Left cardiac atrium (tissue), 4 donors: ENCODE measurements at regions not wholly inside any gene's neighbourhood (a gene's known extent, or its start where the extent isn't known, plus 50 kb on each side); places are given as distances from the start of the nearest gene placed in this dataset.

Experiments used
- ATAC-seq, 2 donors: fragments of 200-7000 bp; cut with Tn5 transposase; one replicate each; pipeline ENCODE4 v1.9.1; 2020; ENCODE audit warnings: mild to moderate bottlenecking in 2 of 2, moderate library complexity in 2 of 2
- DNase-seq: peaks from one replicate; pipeline ENCODE4 v3.0.0-alpha.2; 2020
- intact Hi-C, 2 donors: fragments of 100-400 bp; cut with DNase I; formaldehyde crosslinking; loops; one replicate each; pipeline versions ENCODE4 v1.14.1 to v1.15.1; 2022 to 2023
- donor health status: DM: no; HTN: yes; CAD: no.
- donor health status: DM: no; HTN: yes; CAD: no; lungs with severe emphysema.
- donor health status: DM: yes; HTN: yes; CAD: no.
- donor health status: Dilated cardiomyopathy.

GRCh38 chr10:128851281-128851680 lies 615.8 kb upstream of the MGMT start:
- intact Hi-C loops = loop anchor here in 1 of 2 donors (10.0 kb wide), 1 partner anchor 306 kb away; no protein-coding TSS in a partner anchor
- ATAC-seq (no peak), DNase-seq (no peak)

DNA sequence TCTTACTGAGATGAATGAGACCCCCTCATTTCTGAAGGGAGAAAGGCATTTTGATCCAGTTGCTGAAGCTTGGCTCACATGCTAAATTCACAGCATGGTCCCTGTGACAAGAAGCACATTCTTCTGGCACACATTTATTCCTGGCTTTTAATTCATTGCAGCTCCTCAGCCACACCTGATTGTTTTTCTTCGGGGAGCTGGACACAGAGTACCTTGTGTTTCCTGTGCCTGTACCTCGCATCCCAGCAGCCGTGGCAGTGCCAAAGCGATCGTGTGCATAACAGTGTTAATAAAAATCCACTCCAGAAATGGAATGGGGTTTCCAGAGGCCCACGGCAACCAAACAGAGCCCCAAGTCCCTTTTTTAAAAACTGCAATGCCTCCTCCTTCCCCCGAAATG lies 615.3 kb upstream of the MGMT start:
- intact Hi-C loops = loop anchor here in 1 of 2 donors (10.0 kb wide), 1 partner anchor 307 kb away; no protein-coding TSS in a partner anchor
- DNase-seq (no peak), ATAC-seq (no peak)

- intact Hi-C loops = loop anchor here in 1 of 2 donors (10.0 kb wide), 1 partner anchor 308 kb away; no protein-coding TSS in a partner anchor
- no peak for DNase-seq
- ATAC-seq = no peak
Observed at GRCh38 chr10:128852449-128852848, 614.6 kb upstream of the MGMT start.

GRCh38 chr10:128852902-128853301 lies 614.1 kb upstream of the MGMT start:
- DNase-seq (no peak), ATAC-seq (no peak)
- intact Hi-C loops = loop anchor here in 1 of 2 donors (10.0 kb wide), 1 partner anchor 308 kb away; no protein-coding TSS in a partner anchor

DNA sequence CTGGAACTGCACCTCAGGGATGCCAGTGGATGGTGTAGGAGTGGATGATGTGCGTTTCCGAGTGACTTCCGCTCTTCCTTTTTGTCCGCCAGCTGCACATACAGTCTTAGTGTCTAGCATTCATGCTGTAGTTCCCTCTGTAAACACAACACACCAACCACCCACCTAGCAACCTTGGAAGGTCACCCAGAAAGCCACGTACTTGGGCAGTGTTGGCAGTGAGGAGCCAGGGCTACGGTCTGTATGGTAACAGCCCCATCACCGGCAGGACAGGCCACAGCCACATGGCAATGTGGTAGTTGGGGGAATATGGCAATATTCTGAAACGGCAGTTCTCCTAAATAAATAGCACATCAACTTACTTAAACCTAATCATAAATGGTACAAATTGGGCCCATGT lies 613.5 kb upstream of the MGMT start:
- intact Hi-C loops = loop anchor here in 1 of 2 donors (10.0 kb wide), 1 partner anchor 309 kb away; no protein-coding TSS in a partner anchor
- ATAC-seq (no peak), DNase-seq (no peak)

DNA sequence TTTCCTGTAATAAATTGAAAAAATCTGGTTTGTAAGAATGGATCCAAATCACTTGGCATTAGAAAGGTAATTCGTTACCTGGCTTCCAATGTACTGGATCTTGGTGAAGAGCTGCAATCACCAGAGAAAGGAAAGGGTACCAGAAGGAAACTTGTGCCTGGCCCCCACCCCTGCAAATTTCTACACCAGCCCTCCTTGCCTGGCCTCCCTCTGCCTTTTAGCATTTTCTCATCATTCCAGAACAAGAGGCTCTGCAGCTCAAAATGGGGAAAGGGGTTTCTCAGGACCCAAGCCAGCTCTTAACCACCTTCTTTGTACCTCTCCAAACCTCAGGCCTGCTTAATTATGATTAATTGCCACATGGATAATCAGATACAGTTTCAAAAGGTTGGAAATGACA lies 612.8 kb upstream of the MGMT start:
- DNase-seq (no peak), ATAC-seq (no peak)
- intact Hi-C loops = loop anchor here in 1 of 2 donors (10.0 kb wide), 1 partner anchor 309 kb away; no protein-coding TSS in a partner anchor

DNA sequence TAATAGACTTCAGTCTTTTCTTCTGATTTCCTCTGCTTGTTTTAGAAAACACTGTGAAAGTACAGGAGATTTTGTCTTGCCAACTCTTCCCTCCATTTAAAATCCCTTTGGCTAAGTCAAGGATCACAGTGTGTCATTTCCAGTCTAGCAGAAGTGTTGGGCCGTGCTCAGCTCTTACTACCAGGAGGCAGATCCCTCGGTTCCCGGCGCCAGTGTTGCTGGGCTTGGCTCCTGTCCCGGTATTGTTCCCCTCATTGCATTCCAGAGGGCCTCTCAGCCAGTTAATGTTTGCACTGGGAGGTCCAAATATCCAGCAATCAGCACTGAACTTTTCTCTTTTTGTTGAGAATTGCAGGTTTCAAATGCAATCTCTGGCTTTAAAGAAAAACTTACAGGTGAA lies 612.1 kb upstream of the MGMT start:
- intact Hi-C loops = loop anchor here in 1 of 2 donors (10.0 kb wide), 1 partner anchor 310 kb away; no protein-coding TSS in a partner anchor
- peak; percentile 96 to 97 for ATAC-seq

GRCh38 chr10:128855618-128856428 lies 611.2 kb upstream of the MGMT start:
- intact Hi-C loops = loop anchor here in 1 of 2 donors (10.0 kb wide), 1 partner anchor 311 kb away; no protein-coding TSS in a partner anchor
- no peak for DNase-seq

More for the DNA sequence above, 612.1 kb upstream of the MGMT start:
- DNase-seq = peak; percentile 91

DNA sequence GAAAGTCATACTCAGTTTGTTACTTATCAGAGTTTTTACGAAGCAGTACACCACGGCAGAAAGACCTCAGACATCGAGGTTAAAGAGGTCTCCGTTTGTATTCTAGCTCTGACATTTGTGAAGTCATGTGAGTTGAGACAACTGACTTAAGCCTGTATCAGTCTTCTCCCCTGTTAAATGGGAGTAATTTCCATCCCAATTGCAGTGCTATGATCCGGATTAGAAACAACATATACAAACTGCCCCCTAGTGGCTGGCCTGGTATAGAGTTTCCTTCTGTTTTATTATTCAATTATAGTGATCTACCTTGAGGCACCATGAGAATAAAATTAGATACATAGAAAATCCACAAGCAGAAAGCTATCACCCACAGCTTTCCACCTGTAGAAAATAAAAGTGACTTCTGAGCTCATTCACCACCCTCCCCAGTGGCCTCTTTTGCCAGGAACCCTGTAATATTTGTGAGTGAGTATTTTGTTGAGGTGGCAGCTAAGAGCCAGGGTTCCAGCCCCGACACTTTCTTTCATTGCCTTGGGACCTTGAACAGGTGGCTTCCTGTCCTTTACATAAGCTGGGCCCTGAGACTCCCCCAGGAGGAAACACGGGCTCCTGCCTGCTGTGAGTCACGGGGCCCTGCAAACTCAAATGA lies 607.2 kb upstream of the MGMT start:
- intact Hi-C loops = loop anchor here (5.0 to 10.0 kb wide), 3 partner anchors 225 to 315 kb away; no protein-coding TSS in a partner anchor
- no peak for ATAC-seq
- no peak for DNase-seq

More at GRCh38 chr10:128855618-128856428, 611.2 kb upstream of the MGMT start:
- peak in 1 of 2 donors; percentile 34 for ATAC-seq

- ATAC-seq (no peak), DNase-seq (no peak)
- intact Hi-C loops = loop anchor here (5.0 to 10.0 kb wide), 2 partner anchors 226 to 228 kb away; no protein-coding TSS in a partner anchor
Observed at GRCh38 chr10:128860574-128860973, 606.5 kb upstream of the MGMT start.

DNA sequence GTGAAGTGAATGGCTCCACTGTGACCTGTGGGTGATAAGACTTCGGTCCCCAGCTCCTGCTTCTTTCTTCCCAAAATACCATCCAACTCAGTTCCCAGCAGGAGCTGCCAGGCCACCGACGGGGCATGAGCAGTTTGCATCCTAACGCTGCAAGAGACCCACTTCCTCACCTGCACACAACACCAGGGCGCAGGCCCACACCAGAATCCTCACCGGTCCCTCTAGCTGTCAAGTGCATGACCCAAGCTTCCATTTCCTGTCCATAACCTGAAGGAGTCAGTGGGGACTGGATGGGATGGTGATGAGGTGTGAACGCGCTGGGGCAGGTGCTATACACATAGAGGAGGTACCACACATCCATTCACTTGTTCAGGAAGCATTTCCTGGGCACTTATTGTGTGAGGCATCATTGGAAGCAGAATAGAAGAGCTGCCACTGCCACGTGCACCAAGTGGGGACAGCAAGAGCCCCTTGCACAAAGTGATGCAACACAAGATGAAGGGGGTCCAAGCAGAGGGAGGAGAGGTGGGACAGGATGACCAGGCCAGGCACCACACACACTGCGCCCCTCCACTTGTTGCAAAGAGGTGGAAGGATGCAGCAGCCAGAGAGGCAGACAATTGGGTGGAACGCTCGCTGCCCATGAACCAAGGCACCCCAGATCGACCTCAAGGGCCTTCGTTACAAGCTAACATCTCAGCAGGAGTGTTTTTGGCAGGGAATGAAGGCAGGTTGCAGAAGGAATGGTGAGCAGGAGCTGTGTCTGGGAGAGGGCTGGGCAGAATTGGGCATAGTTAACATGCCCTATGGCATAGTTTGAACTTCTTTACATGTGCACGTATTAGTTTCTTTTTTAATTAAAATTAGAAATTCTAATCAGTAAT lies 605.8 kb upstream of the MGMT start:
- no peak for ATAC-seq
- intact Hi-C loops = loop anchor here (5.0 to 10.0 kb wide), 2 partner anchors 226 to 229 kb away; no protein-coding TSS in a partner anchor
- DNase-seq = no peak

DNA sequence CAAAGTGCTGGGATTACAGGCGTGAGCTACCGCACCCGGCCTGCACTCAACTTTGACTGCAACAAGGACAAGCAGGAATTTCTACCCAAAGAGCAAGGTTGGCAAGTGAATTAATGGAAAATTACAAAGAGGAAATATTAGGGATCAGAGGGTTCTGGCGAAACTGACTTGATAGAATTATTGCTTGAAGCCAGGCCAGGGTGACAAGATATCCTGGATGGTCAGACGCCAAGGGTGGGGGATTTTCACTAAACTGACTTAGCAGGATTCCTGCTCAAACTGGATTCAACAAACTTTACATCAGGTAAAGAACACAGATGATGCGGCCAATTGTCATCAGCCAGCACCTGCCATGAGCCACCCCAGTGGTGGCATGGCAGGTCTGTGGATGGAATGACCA lies 603.6 kb upstream of the MGMT start:
- DNase-seq = no peak
- intact Hi-C loops = loop anchor here (5.0 to 10.0 kb wide), 2 partner anchors 229 to 231 kb away; no protein-coding TSS in a partner anchor

DNA sequence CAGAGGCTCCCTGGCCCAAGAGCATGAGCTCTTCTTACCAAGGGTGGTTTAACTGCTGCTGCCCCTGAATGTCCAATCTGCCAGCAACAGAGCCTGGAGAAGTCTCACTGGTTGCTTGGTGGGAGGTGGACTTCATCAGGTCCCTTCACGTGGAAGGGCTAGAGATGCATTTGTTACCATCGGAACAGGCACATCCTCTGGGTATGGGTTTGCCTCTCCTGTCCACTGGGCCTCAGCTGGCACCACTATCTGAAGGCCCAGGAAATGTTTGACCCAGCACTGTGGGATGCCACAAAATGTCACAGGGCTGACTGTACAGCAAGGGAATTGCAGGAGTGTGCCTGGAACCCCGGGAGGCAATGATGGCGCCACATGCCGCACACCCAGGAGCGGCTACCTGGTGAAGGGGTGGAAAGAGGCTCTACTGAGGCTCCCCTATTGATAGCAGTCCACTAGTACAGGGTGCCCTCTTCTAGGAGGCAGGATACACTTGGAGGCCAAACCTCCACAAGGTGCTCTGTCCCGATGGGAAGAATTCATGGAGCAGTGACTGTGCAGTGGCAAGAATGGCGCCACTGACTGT lies 603.1 kb upstream of the MGMT start:
- no peak for ATAC-seq
- intact Hi-C loops = loop anchor here (5.0 to 10.0 kb wide), 2 partner anchors 229 to 232 kb away; no protein-coding TSS in a partner anchor
- no peak for DNase-seq

More for the DNA sequence above, 603.6 kb upstream of the MGMT start:
- no peak for ATAC-seq

- intact Hi-C loops = loop anchor here (5.0 to 10.0 kb wide), 2 partner anchors 230 to 232 kb away; no protein-coding TSS in a partner anchor
- ATAC-seq (no peak), DNase-seq (no peak)
Observed at GRCh38 chr10:128864554-128865295, 602.3 kb upstream of the MGMT start.

- intact Hi-C loops = loop anchor here in 1 of 2 donors (10.0 kb wide), 1 partner anchor 231 kb away; no protein-coding TSS in a partner anchor
- no peak for ATAC-seq
- no peak for DNase-seq
Observed at GRCh38 chr10:128865436-128866195, 601.4 kb upstream of the MGMT start.

GRCh38 chr10:128866551-128866950 lies 600.5 kb upstream of the MGMT start:
- ATAC-seq (peak in 1 of 2 donors; percentile 44), DNase-seq (no peak)
- intact Hi-C loops = loop anchor here in 1 of 2 donors (10.0 kb wide), 1 partner anchor 232 kb away; no protein-coding TSS in a partner anchor
